H1 (cell line): ENCODE measurements at regions not wholly inside any gene's neighbourhood (a gene's known extent, or its start where the extent isn't known, plus 50 kb on each side); places are given as distances from the start of the nearest gene placed in this dataset.
A peak's percentile ranks its signal among the peaks of the same experiment; 100 is the strongest.

Experiments
- CTCF ChIA-PET: fragments of 300-600 bp; sonication (Branson Sonifier 250); formaldehyde crosslinking; loops from one replicate; lab custom pipeline; 2021; ENCODE audit not compliant: partially characterized antibody; lab: Charles Lee
- POLR2A ChIA-PET: fragments of 300-600 bp; sonication (Branson Sonifier 250); formaldehyde crosslinking; loops from one replicate; lab custom pipeline; 2021; ENCODE audit warnings: inconsistent platforms; ENCODE audit not compliant: partially characterized antibody; lab: Charles Lee
- DNase-seq, 2 experiments: peaks; one replicate each; pipeline versions ENCODE4 v3.0.0 to v3.0.0-alpha.2; 2010 to 2022; ENCODE audit warnings: low spot score in 2 of 2, low read depth in 1 of 2, mixed read lengths in 1 of 2
- FAIRE-seq: peaks from 2 replicates; lab custom pipeline; 2011; peaks lifted over from hg19 to GRCh38; lab: Jason Lieb, UNC
- H2AFZ ChIP-seq: 2 replicates; pipeline ENCODE4 v1.8.1; 2012; ENCODE audit warnings: low read length, inconsistent platforms
- H2AK5ac ChIP-seq: 2 replicates; pipeline ENCODE4 v1.6.1; 2013; ENCODE audit warnings: low read depth, low read length
- H2BK120ac ChIP-seq: replicated peaks from 2 replicates; pipeline ENCODE3; 2013; ENCODE audit warnings: low read depth, low read length, inconsistent platforms
- H2BK12ac ChIP-seq: 2 replicates; pipeline ENCODE4 v1.6.1; 2013; ENCODE audit warnings: low read depth, low read length
- H2BK15ac ChIP-seq: 2 replicates; pipeline ENCODE4 v1.6.1; 2013; ENCODE audit warnings: low read length
- H2BK20ac ChIP-seq: 2 replicates; pipeline ENCODE4 v1.6.1; 2013; ENCODE audit warnings: low read length
- H2BK5ac ChIP-seq: 2 replicates; pipeline ENCODE4 v1.6.1; 2013; ENCODE audit warnings: low read depth, low read length
- H3K14ac ChIP-seq: 2 replicates; pipeline ENCODE4 v1.6.1; 2013; ENCODE audit warnings: inconsistent platforms; ENCODE audit not compliant: insufficient read length
- H3K18ac ChIP-seq: 2 replicates; pipeline ENCODE4 v1.6.1; 2013; ENCODE audit warnings: low read length; ENCODE audit errors: extremely low read depth
- H3K23ac ChIP-seq: 2 replicates; pipeline ENCODE4 v1.6.1; 2013; ENCODE audit warnings: inconsistent platforms; ENCODE audit not compliant: insufficient read length
- H3K23me2 ChIP-seq: 2 replicates; pipeline ENCODE4 v1.6.1; 2013; ENCODE audit warnings: low read depth, low read length
- H3K27ac ChIP-seq: 2 replicates; pipeline ENCODE4 v1.6.1; 2011; ENCODE audit warnings: low read depth, low read length, inconsistent platforms
- H3K27me3 ChIP-seq, 4 experiments: replicated peaks in 1 of 4; 1 replicate in 1 of 4; 2 replicates in 3 of 4; pipeline versions ENCODE4 v1.6.1 to v1.8.1; 2011 to 2013; ENCODE audit warnings: low read length in 3 of 4, mild to moderate bottlenecking in 3 of 4, inconsistent platforms in 2 of 4, mixed read lengths in 2 of 4, moderate library complexity in 1 of 4; ENCODE audit not compliant: control insufficient read depth in 3 of 4, insufficient read depth in 3 of 4; ENCODE audit errors: extremely low read depth in 1 of 4
- H3K36me3 ChIP-seq, 4 experiments: 2 replicates each; pipeline versions ENCODE4 v1.6.1 to v1.8.1; 2011 to 2013; ENCODE audit warnings: mild to moderate bottlenecking in 4 of 4, low read length in 3 of 4, moderate library complexity in 2 of 4, control low read depth in 1 of 4, inconsistent platforms in 1 of 4; ENCODE audit not compliant: insufficient read depth in 4 of 4, control insufficient read depth in 2 of 4
- H3K4ac ChIP-seq: replicated peaks from 2 replicates; pipeline ENCODE3; 2013; ENCODE audit warnings: low read length, low read depth, mixed read lengths, inconsistent platforms; ENCODE audit not compliant: insufficient read length
- H3K4me1 ChIP-seq, 4 experiments: replicated peaks in 1 of 4; 1 replicate in 1 of 4; 2 replicates in 3 of 4; pipeline versions ENCODE4 v1.6.1 to v1.8.1; 2011 to 2013; ENCODE audit warnings: low read length in 3 of 4, inconsistent platforms in 2 of 4, mixed read lengths in 1 of 4; ENCODE audit not compliant: insufficient read depth in 4 of 4, control insufficient read depth in 3 of 4
- H3K4me2 ChIP-seq, 2 experiments: 2 replicates each; pipeline versions ENCODE4 v1.6.1 to v1.8.1; 2011 to 2013; ENCODE audit warnings: low read depth in 2 of 2, low read length in 2 of 2, control low read depth in 1 of 2, inconsistent platforms in 1 of 2, mild to moderate bottlenecking in 1 of 2; ENCODE audit not compliant: insufficient read depth in 1 of 2
- H3K4me3 ChIP-seq, 4 experiments: fragments of 200-600, 300-600 bp in 1 of 4; sonication (generic), shearing (Covaris generic), sonication (Bioruptor Twin) in 1 of 4; 2 replicates each; pipeline versions ENCODE4 v1.5.1 to v1.8.1; 2011 to 2016; ENCODE audit warnings: low read length in 4 of 4, low read depth in 3 of 4, control low read depth in 2 of 4, inconsistent platforms in 2 of 4, mild to moderate bottlenecking in 2 of 4, mixed read lengths in 1 of 4, moderate library complexity in 1 of 4; ENCODE audit not compliant: insufficient read depth in 2 of 4; ENCODE audit errors: extremely low read depth in 1 of 4
- H3K56ac ChIP-seq: replicated peaks from 2 replicates; pipeline ENCODE3; 2013; ENCODE audit warnings: low read depth, mild to moderate bottlenecking, mixed read lengths, low read length, inconsistent platforms; ENCODE audit not compliant: insufficient read length
- H3K79me1 ChIP-seq: 2 replicates; pipeline ENCODE4 v1.6.1; 2013; ENCODE audit warnings: low read depth, low read length, control low read depth
- H3K79me2 ChIP-seq, 2 experiments: 2 replicates each; pipeline versions ENCODE4 v1.6.1 to v1.8.1; 2012 to 2013; ENCODE audit warnings: low read length in 2 of 2, mild to moderate bottlenecking in 2 of 2, inconsistent platforms in 1 of 2; ENCODE audit not compliant: insufficient read depth in 2 of 2, control insufficient read depth in 1 of 2
- H3K9ac ChIP-seq, 4 experiments: replicated peaks in 1 of 4; 1 replicate in 1 of 4; 2 replicates in 3 of 4; pipeline versions ENCODE4 v1.6.1 to v1.8.1; 2011 to 2013; ENCODE audit warnings: low read depth in 3 of 4, low read length in 3 of 4, control low read depth in 2 of 4, mild to moderate bottlenecking in 2 of 4, moderate library complexity in 2 of 4, inconsistent platforms in 1 of 4; ENCODE audit errors: extremely low read depth in 1 of 4
- H3K9me3 ChIP-seq, 2 experiments: 2 replicates each; pipeline versions ENCODE4 v1.6.1 to v1.8.1; 2012 to 2013; ENCODE audit warnings: mild to moderate bottlenecking in 2 of 2, moderate library complexity in 2 of 2, control low read depth in 1 of 2, inconsistent platforms in 1 of 2, low read depth in 1 of 2, low read length in 1 of 2, mixed read lengths in 1 of 2; ENCODE audit not compliant: insufficient read depth in 2 of 2
- H4K20me1 ChIP-seq, 2 experiments: replicated peaks in 1 of 2; 2 replicates each; pipeline versions ENCODE3 to v1.8.1; 2011 to 2013; ENCODE audit warnings: inconsistent platforms in 2 of 2, low read length in 2 of 2, mild to moderate bottlenecking in 1 of 2; ENCODE audit not compliant: insufficient read depth in 2 of 2, control insufficient read depth in 1 of 2
- H4K5ac ChIP-seq: 2 replicates; pipeline ENCODE4 v1.6.1; 2013; ENCODE audit warnings: low read length, low read depth, mixed read lengths, inconsistent platforms; ENCODE audit not compliant: insufficient read length
- H4K8ac ChIP-seq: 2 replicates; pipeline ENCODE4 v1.8.0; 2013; ENCODE audit warnings: mild to moderate bottlenecking, moderate library complexity, low read length, inconsistent platforms; ENCODE audit not compliant: insufficient read depth; ENCODE audit errors: extremely low read depth
- H4K91ac ChIP-seq: replicated peaks from 2 replicates; pipeline ENCODE3; 2013; ENCODE audit warnings: low read length, mixed read lengths, inconsistent platforms; ENCODE audit not compliant: insufficient read length
- CBX8 ChIP-seq: fragments of 300-800, 300-1000 bp; sonication (generic); IDR thresholded peaks from 2 replicates; pipeline ENCODE4 v1.7.1; 2016; ENCODE audit warnings: low read depth, low read length, borderline replicate concordance
- NRF1 ChIP-seq: IDR thresholded peaks from 2 replicates; pipeline ENCODE4 v1.6.1; 2011; ENCODE audit warnings: mild to moderate bottlenecking, low read depth, low read length, improper control_type of control experiment
- RXRA ChIP-seq: IDR thresholded peaks from 2 replicates; pipeline ENCODE4 v1.6.1; 2011; ENCODE audit warnings: low read depth, mild to moderate bottlenecking, low read length, moderate library complexity; ENCODE audit not compliant: insufficient read depth
- WGBS, 2 experiments: shearing (Covaris generic) in 1 of 2; methylation state at CpG; one replicate each; pipeline versions ENCODE4 v1.1.6 to v1.1.7; 2013 to 2015; ENCODE audit warnings: low lambda C conversion rate in 2 of 2, mixed read lengths in 2 of 2, inconsistent platforms in 1 of 2, low coverage in 1 of 2, missing lambda C conversion rate in 1 of 2; ENCODE audit not compliant: insufficient replicate concordance in 2 of 2, insufficient coverage in 1 of 2, insufficient read length in 1 of 2; ENCODE audit errors: extremely low coverage in 1 of 2, missing lambda C conversion rate in 1 of 2; 5-methylcytosine and 5-hydroxymethylcytosine counted together

DNA sequence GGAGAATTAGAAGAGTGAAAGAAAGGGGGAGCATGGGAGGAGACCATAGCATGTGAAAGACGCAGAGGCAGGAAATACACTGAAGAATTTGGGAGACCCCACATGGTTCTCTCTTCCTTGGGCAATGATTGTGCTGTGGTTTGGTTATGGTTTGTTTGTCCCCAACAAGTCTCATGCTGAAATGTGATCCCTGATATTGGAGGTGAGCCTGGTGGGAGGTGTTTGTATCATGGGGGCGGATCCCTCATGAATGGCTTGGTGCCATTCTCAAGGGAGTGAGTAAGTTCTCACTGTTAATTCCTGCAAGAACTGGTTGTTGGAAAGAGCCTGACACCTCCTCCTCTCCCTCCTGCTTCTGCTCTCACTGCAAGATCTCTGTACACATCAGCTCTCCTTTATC lies 78.6 kb upstream of the RAI2 start:
- TF ChIP-seq NRF1 (no peak), RXRA (no peak), CBX8 (no peak)
- no peak overlapping the region for H3K4me3 ChIP-seq
- no peak overlapping the region for H2AFZ ChIP-seq
- H2AK5ac ChIP-seq, result no peak overlapping the region
- H3K36me3 ChIP-seq, result no peaks in the 10 kb centered on the region
- H2BK15ac ChIP-seq, result no peak overlapping the region
- WGBS, 2 experiments, result 100% methylated on average over 1 of the region's 2 CpGs; no CpG with 5 or more reads in 1 of the 2 experiments
- H3K79me2 ChIP-seq, result no peaks in the 10 kb centered on the region
- H4K20me1 ChIP-seq, result no peaks in the 10 kb centered on the region
- no peaks in the 10 kb centered on the region for H3K23me2 ChIP-seq
- H3K4ac ChIP-seq, result no peak overlapping the region
- POLR2A ChIA-PET, result no interaction called here
- peak; percentile 60 for FAIRE-seq
- CTCF ChIA-PET, result interaction anchor here (0.7 kb wide), 1 partner anchor 47 kb away, joined by 3 read pairs; no protein-coding TSS in a partner anchor
- H3K4me2 ChIP-seq, result no peak overlapping the region
- no peaks in the 10 kb centered on the region for H3K27me3 ChIP-seq
- H3K14ac ChIP-seq, result no peak overlapping the region
- no peak overlapping the region for H2BK120ac ChIP-seq
- no peak overlapping the region for H3K9ac ChIP-seq
- no peak overlapping the region for H3K27ac ChIP-seq
- no peak overlapping the region for H4K91ac ChIP-seq
- no peak overlapping the region for H3K18ac ChIP-seq
- no peaks in the 10 kb centered on the region for H3K79me1 ChIP-seq
- no peak overlapping the region for H4K8ac ChIP-seq
- H3K56ac ChIP-seq, result no peak overlapping the region
- H3K4me1 ChIP-seq, result 0 out of 7 replicates have a peak, but pooled peaks cover 0 to 3% (median 0%) of the 10 kb centered on the region in 4 experiments
- no peak overlapping the region for H2BK5ac ChIP-seq
- H3K23ac ChIP-seq, result no peak overlapping the region
- no peaks in the 10 kb centered on the region for H3K9me3 ChIP-seq
- no peak overlapping the region for H2BK20ac ChIP-seq
- no peak overlapping the region for H4K5ac ChIP-seq
- DNase-seq, result no peak
- H2BK12ac ChIP-seq, result no peak overlapping the region
